ENCODE measurements at regions not wholly inside any gene's neighbourhood (a gene's known extent, or its start where the extent isn't known, plus 50 kb on each side); places are given as distances from the start of the nearest gene placed in this dataset.
A peak's percentile ranks its signal among the peaks of the same experiment; 100 is the strongest.
"Not testable (repeated sequence)": the region's sequence is repeated elsewhere in the genome, so short reads cannot be mapped to it uniquely, and the experiment has no call there.

- no peak for DNase-seq (ENCODE audit: low spot score)
Observed at GRCh38 chr3:21989341-21990042, 238.5 kb upstream of the ZNF385D start.

DNA sequence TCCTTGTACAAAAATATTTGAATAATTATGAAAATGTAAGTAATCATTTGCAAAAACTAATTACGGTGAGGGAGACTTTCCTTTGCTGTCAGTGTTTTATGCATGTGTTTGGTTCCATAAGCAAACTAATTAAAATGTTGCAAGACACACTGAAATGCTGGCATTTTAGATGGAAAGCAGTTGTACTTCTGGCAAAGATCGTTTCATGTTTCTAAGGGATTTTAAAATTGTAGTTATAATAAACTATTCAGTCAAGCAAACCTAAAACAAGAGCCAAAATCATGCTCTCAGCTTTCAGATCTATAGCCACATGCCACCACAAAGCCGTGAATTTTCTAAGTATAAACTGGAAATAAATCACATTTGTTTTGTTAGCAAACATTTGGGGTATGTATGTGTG is 240.1 kb upstream of the ZNF385D start:
- no peak for DNase-seq (ENCODE audit: low spot score)

DNA sequence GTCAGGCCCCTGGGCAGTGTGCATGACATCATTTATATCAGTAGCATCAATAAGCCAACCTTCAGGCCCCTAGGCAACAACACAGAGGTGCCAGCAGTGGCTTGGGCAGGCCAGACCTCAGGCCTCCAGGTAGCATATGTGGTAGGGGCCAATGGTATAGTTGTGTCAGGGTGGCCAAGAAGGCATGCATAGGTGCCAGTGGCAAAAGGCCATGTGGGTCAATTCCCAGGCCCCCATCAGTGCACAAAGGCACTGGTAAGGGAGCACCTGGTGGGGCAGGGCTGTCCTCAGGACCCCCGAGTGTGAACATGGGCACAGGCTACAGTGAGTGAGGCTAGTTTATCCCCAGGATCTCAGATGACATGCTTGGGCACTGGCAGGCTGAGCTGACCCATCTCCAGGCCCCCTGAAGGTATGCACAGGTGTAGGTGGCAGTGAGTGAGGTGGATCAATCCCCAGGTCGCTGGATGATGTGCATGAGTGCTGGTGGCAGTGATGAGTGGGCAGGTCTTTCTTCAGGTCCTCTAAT is 244.1 kb upstream of the ZNF385D start:
- no peak for DNase-seq (ENCODE audit: low spot score)

DNA sequence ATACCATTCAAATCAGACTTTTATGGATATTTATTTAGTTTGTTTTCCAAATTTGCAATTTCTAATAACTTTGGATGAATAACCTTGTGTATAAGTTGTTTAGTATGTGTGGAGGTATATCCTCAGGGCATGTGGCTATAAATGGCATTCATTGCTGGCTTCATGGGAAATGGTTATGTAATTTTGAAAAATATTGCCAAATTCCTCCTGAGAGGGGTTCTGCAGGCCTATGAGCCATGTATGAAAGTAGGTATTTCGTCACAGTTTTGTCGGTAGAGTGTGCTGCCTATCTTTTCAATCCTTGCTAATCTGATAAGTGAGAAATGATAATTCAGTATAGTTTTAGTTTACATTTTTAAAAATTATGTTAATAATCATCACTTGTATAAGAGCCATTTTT is 256.4 kb upstream of the ZNF385D start:
- no peak for DNase-seq (ENCODE audit: low spot score)

DNA sequence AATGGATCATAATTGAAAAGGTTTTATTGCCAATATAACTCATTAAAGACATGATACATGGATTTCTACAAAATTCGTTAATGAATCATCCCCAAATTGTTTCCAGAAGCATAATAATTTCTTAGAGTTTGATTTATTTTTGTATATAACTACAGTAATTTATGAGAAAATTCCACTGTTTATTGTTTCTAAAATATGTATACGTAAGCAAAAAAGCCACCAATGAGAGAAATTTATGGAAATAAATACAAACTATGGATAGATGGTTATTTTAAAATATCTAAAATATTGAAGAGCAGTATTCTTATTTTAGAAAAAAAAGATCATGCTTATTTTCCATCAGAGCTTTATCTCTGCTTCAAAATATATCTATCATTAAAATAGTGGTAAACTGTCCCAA is 260.0 kb upstream of the ZNF385D start:
- no peak for DNase-seq (ENCODE audit: low spot score)

- DNase-seq (ENCODE audit: low spot score): no peak
Observed at GRCh38 chr3:22012471-22012870, 261.5 kb upstream of the ZNF385D start.

- no peak for DNase-seq (ENCODE audit: low spot score)
Observed at GRCh38 chr3:22013641-22014040, 262.6 kb upstream of the ZNF385D start.

GRCh38 chr3:22016197-22016596 is 265.2 kb upstream of the ZNF385D start:
- no peak for DNase-seq (ENCODE audit: low spot score)

- not testable (repeated sequence) for DNase-seq (ENCODE audit: low spot score)
Observed at GRCh38 chr3:22024638-22025037, 273.6 kb upstream of the ZNF385D start.

DNA sequence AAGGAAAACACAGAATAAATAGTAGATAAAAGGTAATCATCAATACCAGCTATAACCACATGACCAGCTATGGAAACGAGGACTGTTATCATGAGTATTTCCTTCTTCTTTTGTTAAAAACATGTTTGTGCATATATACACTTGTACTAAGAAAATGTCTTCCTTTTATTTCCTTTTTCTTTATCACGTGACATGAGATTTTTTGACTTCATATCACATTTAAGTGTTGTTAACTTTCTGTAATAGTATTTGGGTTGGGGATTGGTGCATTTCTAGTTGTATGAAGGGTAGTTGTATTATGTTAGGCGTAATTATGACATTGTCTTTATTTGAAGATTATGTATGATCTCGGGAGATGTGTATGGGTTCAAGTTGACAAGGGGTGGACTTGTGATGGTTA is 278.5 kb upstream of the ZNF385D start:
- DNase-seq (ENCODE audit: low spot score): no peak

DNA sequence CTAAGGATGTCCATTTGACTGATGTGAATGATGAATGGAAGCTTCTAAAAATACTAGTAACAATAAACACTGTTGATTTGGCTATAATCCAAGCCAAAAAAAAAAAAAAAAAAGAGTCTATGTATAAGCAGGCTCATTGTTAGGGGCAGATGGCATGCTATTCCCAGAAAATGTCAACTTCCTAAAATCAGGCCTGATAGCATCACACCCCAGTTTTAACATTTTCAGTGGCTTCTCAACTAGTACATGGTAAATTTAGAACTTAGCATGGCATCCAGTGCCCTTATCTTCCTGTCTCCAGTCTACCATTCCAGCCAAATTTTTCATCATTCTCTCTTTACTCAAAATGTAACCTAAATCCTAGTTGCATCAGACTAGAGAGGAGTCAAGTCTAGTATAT is 288.2 kb upstream of the ZNF385D start:
- no peak for DNase-seq (ENCODE audit: low spot score)

DNA sequence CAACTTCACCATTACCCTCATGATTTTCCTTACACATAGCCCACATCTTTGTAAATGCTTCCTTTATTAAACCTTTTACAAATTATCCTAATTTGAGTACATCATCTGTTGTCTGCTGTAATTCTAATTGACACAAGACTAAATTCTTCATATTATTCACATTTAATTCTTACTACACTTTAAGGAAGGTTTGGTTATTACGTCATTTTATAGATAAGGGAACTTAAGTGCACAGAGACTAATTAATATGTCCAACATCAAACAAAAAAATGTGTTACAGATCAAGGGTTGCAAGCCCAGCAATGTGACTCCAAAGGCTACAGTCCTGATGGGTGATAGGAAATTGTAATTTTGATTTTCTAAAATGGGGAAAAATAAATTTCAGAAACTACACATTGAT is 289.1 kb upstream of the ZNF385D start:
- no peak for DNase-seq (ENCODE audit: low spot score)

GRCh38 chr3:22045882-22046281 is 294.9 kb upstream of the ZNF385D start:
- DNase-seq (ENCODE audit: low spot score): no peak

- no peak for DNase-seq (ENCODE audit: low spot score)
Observed at GRCh38 chr3:22063500-22063899, 312.5 kb upstream of the ZNF385D start.

- no peak for DNase-seq (ENCODE audit: low spot score)
Observed at GRCh38 chr3:22068619-22069018, 317.6 kb upstream of the ZNF385D start.

- DNase-seq (ENCODE audit: low spot score): no peak
Observed at GRCh38 chr3:22088204-22088603, 337.2 kb upstream of the ZNF385D start.

DNA sequence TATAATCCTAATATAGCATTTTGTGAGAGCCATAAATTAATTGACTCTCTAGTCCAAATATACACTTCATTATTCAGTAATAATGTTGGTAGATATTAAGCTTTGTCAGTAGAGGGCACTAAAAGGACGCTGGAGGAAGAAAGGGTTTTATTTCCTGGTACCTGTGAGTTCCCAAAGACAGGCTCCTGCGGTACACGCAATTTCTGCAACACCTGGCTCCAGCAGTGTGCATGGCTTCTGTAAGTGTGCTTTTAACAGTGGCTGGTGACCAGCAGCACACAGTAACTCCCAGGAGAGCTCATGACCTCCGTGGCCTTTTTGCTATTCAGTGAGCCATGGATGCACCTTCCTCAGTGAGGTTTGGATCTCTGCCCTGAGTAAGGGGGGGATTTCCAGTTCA is 338.3 kb upstream of the ZNF385D start:
- DNase-seq (ENCODE audit: low spot score): peak; percentile 62

- no peak for DNase-seq (ENCODE audit: low spot score)
Observed at GRCh38 chr3:22091329-22091728, 340.3 kb upstream of the ZNF385D start.

DNA sequence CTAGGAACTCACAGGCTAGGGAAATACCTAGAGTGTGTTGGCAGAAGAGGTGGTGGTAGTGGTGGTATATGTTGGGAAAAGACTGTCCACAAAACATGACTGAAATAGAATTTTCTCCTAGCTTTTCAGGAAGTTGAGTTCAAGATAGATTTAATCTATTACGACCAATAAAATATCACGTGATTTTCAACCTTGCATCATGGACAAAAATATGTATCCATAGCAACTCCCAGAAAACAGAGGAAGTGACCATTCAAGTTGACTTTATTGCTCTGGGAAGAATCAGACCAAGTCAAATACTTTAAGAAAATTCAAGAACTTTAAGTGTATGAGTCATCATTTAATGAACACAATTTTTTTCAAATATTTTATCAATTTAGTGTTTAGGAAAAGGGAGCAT is 347.0 kb upstream of the ZNF385D start:
- DNase-seq (ENCODE audit: low spot score): no peak

GRCh38 chr3:22101351-22101750 is 350.3 kb upstream of the ZNF385D start:
- no peak for DNase-seq (ENCODE audit: low spot score)

DNA sequence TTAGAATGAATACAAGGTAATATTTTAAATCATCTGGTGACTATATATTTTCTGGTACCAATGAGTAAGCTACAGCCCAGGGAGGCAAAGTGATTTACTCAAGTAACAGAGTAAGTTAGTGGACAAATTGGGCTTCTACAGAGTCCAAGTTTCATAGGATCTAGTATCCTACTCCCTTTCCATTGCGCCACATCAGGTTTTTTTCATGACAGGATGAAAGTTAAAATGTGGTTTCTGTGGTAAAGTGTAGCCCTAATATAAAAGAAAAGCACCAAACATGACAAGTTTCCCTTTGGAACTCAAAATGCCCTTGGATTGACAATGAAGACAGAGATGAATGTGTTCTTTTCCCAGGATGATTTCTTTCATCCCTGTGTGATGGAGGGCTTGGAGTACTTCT is 350.8 kb upstream of the ZNF385D start:
- peak; percentile 6 for DNase-seq (ENCODE audit: low spot score)

DNA sequence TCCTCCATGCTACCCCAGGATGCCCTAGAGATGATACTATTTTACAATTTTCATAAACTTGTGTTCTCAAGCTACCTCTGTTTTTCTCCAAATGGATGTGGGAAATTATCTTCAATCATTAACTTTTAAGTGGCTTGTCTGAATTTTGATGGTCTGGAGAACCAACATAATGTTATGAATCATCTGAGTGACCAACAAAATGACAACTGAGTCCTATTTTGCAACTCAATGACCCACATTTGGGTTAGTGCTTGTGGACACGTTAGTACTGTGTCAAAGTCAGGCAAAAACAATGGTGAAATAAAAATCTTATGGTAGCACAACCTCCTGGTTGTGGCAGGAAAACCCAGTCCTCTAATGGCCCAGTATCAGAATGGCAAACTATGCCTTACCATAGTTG is 352.4 kb upstream of the ZNF385D start:
- no peak for DNase-seq (ENCODE audit: low spot score)

GRCh38 chr3:22106213-22106896 is 355.3 kb upstream of the ZNF385D start:
- no peak for DNase-seq (ENCODE audit: low spot score)

DNA sequence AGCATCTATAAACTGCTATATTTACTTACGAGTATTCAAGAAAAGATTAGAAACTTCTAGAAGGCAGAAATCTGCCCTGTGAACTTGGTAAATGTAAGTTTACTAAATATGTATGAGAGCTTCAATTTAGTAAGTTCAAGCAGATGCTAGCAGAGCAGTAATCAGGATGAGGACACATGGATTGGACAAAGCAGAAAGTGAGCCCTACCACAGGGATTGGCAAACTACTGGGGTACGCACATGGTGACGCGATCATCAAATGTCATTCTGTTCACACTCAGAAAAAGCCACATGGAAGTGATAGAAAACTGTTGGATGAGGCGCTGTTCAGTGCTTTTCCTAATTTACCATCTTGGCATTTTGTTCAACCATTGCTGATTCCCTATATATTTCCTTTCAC is 360.2 kb upstream of the ZNF385D start:
- no peak for DNase-seq (ENCODE audit: low spot score)
